Thymus (tissue), 11 donors: ENCODE measurements at regions not wholly inside any gene's neighbourhood (a gene's known extent, or its start where the extent isn't known, plus 50 kb on each side); places are given as distances from the start of the nearest gene placed in this dataset.
"Not testable (repeated sequence)": the region's sequence is repeated elsewhere in the genome, so short reads cannot be mapped to it uniquely, and the experiment has no call there.

Experiments used
- DNase-seq, 9 donors: peaks; one replicate each; pipeline ENCODE4 v3.0.0-alpha.2; 2013; ENCODE audit warnings: low spot score in 9 of 9, low read depth in 6 of 9, missing footprints in 1 of 9
- H3K27ac ChIP-seq, 2 donors: one replicate each; pipeline ENCODE4 v1.5.1; 2013; ENCODE audit warnings: control low read depth in 1 of 2, low read depth in 1 of 2, low read length in 1 of 2, mild to moderate bottlenecking in 1 of 2, moderate library complexity in 1 of 2
- H3K27me3 ChIP-seq, 2 donors: one replicate each; pipeline ENCODE4 v1.5.1; 2013; ENCODE audit warnings: low read length in 1 of 2; ENCODE audit not compliant: control insufficient read depth in 2 of 2, insufficient read depth in 1 of 2
- H3K36me3 ChIP-seq, 2 donors: one replicate each; pipeline ENCODE4 v1.5.1; 2013; ENCODE audit warnings: low read length in 1 of 2, mild to moderate bottlenecking in 1 of 2, moderate library complexity in 1 of 2; ENCODE audit not compliant: control insufficient read depth in 2 of 2, insufficient read depth in 2 of 2
- H3K4me1 ChIP-seq, 2 donors: one replicate each; pipeline ENCODE4 v1.5.1; 2013; ENCODE audit warnings: low read length in 2 of 2; ENCODE audit not compliant: control insufficient read depth in 2 of 2, insufficient read depth in 2 of 2
- H3K4me3 ChIP-seq, 2 donors: one replicate each; pipeline ENCODE4 v1.5.1; 2013; ENCODE audit warnings: low read length in 2 of 2, control low read depth in 1 of 2, mild to moderate bottlenecking in 1 of 2
- H3K9me3 ChIP-seq, 2 donors: one replicate each; pipeline ENCODE4 v1.5.1; 2013; ENCODE audit warnings: low read length in 1 of 2, mild to moderate bottlenecking in 1 of 2; ENCODE audit not compliant: control insufficient read depth in 2 of 2, insufficient read depth in 1 of 2
- WGBS: extraction: QIAGEN DNeasy Blood & Tissue Kit; methylation state at CpG from one replicate; pipeline ENCODE4 v1.1.7; 2013; 5-methylcytosine and 5-hydroxymethylcytosine counted together
- donor health status: healthy.

DNA sequence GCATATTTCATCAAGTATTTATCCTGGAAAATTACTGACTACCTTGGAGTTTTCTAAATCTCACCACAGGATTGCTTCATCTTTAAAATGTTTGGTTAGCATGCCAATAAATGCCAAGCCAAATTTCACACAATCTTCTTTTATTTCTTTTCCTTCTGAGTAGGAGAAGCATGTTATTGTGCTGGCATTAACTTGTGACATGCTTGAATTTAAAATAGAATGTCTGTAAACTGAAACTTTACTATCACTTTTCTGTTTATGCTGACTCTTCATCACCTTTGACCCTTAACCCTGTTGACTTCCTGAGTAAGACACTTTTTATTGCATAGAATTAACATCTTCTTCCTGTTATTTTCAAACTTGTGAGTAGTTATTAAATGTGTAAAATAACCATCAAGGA lies 56.2 kb upstream of the LRRTM4 start:
- no peak overlapping the region for H3K4me3 ChIP-seq
- H3K4me1 ChIP-seq: no peaks in the 10 kb centered on the region
- no peaks in the 10 kb centered on the region for H3K36me3 ChIP-seq
- no peaks in the 10 kb centered on the region for H3K27me3 ChIP-seq
- DNase-seq: no peak
- H3K9me3 ChIP-seq: no peaks in the 10 kb centered on the region
- H3K27ac ChIP-seq: no peak overlapping the region

DNA sequence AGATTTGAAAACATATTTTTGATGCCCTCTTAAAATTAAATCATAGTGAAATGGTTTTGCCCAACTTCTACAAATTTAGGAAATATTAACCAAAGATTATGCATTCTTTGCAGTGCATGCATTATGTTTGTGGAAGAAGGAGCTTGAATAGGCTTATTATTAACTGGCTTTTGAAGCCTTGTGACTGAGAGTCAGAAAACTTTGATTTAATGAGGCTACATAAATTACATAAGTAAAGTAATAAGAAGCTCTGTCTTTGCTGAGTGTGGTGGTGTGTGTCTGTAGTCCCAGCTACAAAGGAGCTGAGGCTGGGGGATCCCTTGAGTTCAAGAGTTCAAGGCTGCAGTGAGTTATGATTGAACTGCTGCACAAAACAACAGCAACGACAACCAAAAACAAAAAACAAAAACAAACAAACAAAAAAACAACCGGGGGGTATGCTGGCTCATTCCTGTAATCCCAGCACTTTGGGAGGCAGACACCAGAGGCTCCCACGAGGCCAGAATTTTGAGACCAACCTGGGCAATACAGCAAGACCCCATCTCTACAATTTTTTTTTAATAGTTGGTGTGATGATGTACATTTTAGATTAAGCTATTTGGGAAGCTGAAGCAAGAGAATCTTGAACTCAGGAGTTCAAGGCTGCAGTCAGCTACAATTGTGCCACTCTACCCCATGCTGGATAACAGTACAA lies 57.0 kb upstream of the LRRTM4 start:
- no peaks in the 10 kb centered on the region for H3K9me3 ChIP-seq
- H3K27ac ChIP-seq: no peak overlapping the region
- H3K36me3 ChIP-seq: no peaks in the 10 kb centered on the region
- H3K27me3 ChIP-seq: no peaks in the 10 kb centered on the region
- H3K4me3 ChIP-seq: no peak overlapping the region
- H3K4me1 ChIP-seq: no peaks in the 10 kb centered on the region
- no peak for DNase-seq
- WGBS: 76% methylated on average over 3 of the region's 3 CpGs

DNA sequence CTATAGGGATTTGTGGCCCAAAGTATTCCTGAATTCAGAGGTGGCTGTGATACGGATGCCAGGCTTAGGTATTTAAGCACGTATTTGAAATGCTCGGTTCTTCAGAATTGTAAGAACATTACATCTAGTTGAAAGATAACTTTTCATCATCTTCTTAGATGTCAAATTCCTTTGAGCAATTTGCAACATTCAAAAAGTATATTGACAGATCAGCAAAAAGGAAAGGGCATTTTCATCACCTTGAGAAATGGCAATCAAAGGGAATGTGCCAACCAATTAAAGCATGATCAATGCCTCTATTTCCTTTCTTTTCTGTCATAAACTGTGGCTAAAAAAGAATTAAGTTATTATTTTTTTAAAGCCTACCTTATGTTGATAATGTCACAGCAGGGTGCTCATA lies 66.3 kb upstream of the LRRTM4 start:
- H3K27me3 ChIP-seq: no peaks in the 10 kb centered on the region
- no peak for DNase-seq
- H3K27ac ChIP-seq: no peak overlapping the region
- H3K36me3 ChIP-seq: no peaks in the 10 kb centered on the region
- peaks cover 0 to 12% of the 10 kb centered on the region in 2 donors for H3K9me3 ChIP-seq
- no peaks in the 10 kb centered on the region for H3K4me1 ChIP-seq
- 96% methylated on average over 3 of the region's 3 CpGs for WGBS
- H3K4me3 ChIP-seq: no peak overlapping the region

DNA sequence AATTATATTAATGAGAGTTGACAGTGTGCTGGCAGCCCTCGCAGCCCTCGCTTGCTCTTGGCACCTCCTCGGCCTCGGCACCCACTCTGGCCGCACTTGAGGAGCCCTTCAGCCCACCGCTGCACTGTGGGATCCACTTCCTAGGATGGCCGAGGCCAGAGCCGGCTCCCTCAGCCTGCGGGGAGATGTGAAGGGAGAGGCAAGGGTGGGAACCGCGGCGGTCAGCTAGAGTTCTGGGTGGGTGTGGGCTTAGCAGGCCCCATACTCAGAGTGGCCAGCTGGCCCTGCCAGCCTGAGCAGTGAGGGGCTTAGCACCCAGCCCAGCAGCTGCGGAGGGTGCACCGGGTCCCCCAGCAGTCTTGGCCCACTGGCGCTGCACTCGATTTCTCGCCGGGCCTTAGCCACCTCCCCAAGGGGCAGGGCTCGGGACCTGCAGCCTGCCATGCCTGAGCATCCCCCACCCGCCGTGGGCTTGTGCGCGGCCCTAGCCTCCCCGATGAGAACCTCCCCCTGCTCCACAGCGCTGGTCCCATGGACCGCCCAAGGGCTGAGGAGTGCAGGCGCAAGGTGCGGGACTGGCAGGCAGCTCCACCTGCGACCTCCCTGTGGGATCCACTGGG lies 68.2 kb upstream of the LRRTM4 start:
- Histone ChIP-seq H3K9me3 (peaks cover 0 to 12% of the 10 kb centered on the region in 2 donors), H3K27ac (no peak overlapping the region), H3K27me3 (no peaks in the 10 kb centered on the region), H3K36me3 (no peaks in the 10 kb centered on the region), H3K4me3 (no peak overlapping the region), H3K4me1 (no peaks in the 10 kb centered on the region)
- no peak for DNase-seq
- 98% methylated on average over 29 of the region's 29 CpGs for WGBS

DNA sequence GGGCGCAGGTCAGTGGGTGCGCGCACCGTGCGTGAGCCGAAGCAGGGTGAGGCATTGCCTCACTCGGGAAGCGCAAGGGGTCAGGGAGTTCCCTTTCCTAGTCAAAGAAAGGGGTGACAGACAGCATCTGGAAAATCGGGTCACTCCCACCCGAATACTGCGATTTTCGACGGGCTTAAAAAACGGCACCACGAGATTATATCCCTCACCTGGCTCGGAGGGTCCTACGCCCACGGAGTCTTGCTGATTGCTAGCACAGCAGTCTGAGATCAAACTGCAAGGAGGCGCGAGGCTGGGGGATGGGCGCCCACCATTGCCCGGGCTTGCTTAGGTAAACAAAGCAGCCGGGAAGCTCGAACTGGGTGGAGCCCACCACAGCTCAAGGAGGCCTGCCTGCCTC lies 70.8 kb upstream of the LRRTM4 start:
- not testable (repeated sequence) for H3K27me3 ChIP-seq, H3K36me3 ChIP-seq, H3K27ac ChIP-seq, H3K4me1 ChIP-seq, H3K4me3 ChIP-seq, DNase-seq
- WGBS: 93% methylated on average over 24 of the region's 24 CpGs
- peaks cover 0 to 12% of the 10 kb centered on the region in 2 donors for H3K9me3 ChIP-seq

DNA sequence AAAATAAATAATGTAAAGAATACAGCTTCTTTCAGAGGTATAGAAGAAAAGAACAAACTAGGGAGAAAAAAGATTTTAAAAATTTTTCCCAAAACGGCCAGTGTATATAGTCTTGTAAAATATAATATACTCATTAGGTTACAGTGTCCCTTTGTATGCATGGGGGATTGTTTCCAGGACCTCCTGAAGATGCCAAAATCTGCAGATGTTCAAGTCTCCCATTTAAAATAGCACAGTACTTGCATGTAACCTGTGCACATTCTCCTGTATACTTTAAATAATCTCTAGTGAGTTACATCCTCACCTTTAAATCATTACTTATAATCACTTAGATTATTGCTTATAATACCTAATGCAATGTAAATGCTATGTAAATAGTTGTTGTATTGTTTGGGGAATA lies 80.6 kb upstream of the LRRTM4 start:
- Histone ChIP-seq H3K36me3 (no peaks in the 10 kb centered on the region), H3K27ac (no peak overlapping the region), H3K4me1 (no peaks in the 10 kb centered on the region), H3K9me3 (no peaks in the 10 kb centered on the region), H3K4me3 (no peak overlapping the region), H3K27me3 (no peaks in the 10 kb centered on the region)
- no peak for DNase-seq
- WGBS: 70% methylated on average over 1 of the region's 1 CpG

DNA sequence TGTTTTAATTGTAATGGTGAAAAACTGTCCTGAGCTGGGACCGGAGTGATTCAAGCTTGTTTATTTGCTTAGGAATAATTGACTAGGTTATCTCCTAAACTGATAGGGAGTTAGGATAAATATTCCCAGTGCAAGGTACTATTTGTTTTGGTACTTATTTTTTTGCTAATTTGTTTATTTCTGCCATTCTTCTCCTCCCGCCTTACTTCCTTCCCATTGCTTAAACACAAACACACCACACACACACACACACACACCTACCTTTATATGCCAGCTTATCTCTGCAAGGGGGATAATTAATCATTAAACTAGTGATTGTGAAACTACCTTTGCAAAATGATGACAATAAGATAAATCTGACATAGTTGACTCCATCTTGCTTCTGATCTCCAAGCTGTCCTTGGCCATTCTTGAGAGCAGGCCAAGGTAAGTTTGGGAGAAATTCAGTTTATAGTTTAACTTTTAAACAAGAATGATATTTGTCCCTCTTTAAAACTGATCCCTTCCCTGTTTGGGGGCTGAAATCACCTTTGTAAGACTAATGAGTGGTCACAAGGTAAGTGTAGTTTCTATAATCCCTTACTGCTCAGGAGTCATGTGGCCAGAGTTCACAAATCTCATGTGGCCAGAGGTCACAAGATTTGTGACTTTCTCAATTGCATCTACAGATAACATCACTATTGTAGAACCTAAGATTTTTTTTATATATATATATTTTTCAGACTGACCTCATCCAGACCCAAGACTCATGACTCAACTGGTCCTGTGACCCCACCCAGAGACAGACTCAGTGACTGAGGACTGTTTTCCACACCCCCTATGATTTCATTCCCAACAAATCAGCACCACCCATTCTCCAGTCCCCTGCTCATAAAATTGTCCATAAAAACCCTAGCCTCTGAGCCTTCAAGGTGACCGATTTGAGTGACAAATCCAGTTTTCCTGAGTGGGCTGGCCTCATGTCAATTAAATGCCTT lies 83.1 kb upstream of the LRRTM4 start:
- H3K27ac ChIP-seq: no peak overlapping the region
- no peaks in the 10 kb centered on the region for H3K4me1 ChIP-seq
- WGBS: 78% methylated on average over 3 of the region's 3 CpGs
- no peaks in the 10 kb centered on the region for H3K27me3 ChIP-seq
- no peak for DNase-seq
- no peaks in the 10 kb centered on the region for H3K36me3 ChIP-seq
- no peak overlapping the region for H3K4me3 ChIP-seq
- H3K9me3 ChIP-seq: peaks cover 1 to 11% of the 10 kb centered on the region in 2 donors

DNA sequence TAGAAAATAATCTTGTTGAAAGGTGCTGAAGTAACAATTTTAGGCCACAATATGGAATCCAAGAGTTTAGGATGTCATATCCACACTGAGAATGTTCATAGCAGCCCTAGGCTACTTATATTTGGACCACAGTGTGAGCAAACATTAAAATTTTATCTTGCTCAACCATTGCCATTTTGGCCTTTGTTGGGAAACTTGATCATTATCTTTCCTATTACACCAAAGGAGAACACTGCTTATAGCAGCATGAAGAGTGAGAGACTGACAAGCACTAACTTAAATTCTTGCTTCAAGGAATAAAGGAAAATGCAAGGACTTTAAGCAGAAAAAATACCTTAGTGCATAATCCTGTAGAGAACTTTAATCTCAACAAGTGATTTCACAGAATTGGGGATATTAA lies 86.3 kb upstream of the LRRTM4 start:
- H3K27ac ChIP-seq: no peak overlapping the region
- H3K36me3 ChIP-seq: no peaks in the 10 kb centered on the region
- H3K4me1 ChIP-seq: no peaks in the 10 kb centered on the region
- peaks cover 3 to 30% of the 10 kb centered on the region in 2 donors for H3K9me3 ChIP-seq
- DNase-seq: no peak
- no peak overlapping the region for H3K4me3 ChIP-seq
- H3K27me3 ChIP-seq: no peaks in the 10 kb centered on the region

DNA sequence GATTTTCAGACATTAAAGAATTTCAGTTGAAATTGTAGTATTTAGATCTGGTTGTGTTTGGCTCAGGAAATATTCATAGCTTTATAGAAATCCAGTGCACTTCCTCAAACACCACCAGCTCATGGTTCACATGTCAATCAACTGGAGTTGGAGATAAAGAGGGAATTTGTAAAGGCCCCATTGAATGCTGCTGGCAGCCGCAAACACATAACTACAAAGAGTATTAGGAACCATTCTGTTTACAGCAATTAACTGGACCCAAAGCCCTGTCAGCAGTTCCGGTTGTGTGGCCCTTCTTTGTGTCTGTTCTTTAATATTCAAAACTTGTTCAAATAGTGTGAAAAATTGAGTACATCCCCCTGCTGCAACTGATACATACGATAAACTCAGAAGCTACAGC lies 107.4 kb upstream of the LRRTM4 start:
- no peak overlapping the region for H3K4me3 ChIP-seq
- no peak overlapping the region for H3K27ac ChIP-seq
- H3K27me3 ChIP-seq: no peaks in the 10 kb centered on the region
- WGBS: 44% methylated on average over 3 of the region's 3 CpGs
- H3K36me3 ChIP-seq: no peaks in the 10 kb centered on the region
- H3K4me1 ChIP-seq: no peaks in the 10 kb centered on the region
- no peak for DNase-seq
- H3K9me3 ChIP-seq: no peaks in the 10 kb centered on the region
